Neural progenitor cell (in vitro differentiated cells): ENCODE measurements at regions not wholly inside any gene's neighbourhood (a gene's known extent, or its start where the extent isn't known, plus 50 kb on each side); places are given as distances from the start of the nearest gene placed in this dataset.

ENCODE experiments used
- CTCF ChIP-seq: fragments of 200-600 bp; sonication (generic); IDR thresholded peaks from 2 replicates; pipeline ENCODE4 v1.5.1; 2017; ENCODE audit warnings: antibody characterized with exemption, mild to moderate bottlenecking
- EZH2phosphoT487 ChIP-seq: fragments of 200-600 bp; sonication (generic); IDR thresholded peaks from 2 replicates; pipeline ENCODE4 v1.6.1; 2017; ENCODE audit warnings: antibody characterized with exemption

- TF ChIP-seq CTCF (no peak), EZH2phosphoT487 (no peak)
These were observed 214.0 kb downstream of the SS18 start for GRCh38 chr18:25876330-25876948.
